Stomach smooth muscle (tissue), 2 donors: ENCODE measurements at regions not wholly inside any gene's neighbourhood (a gene's known extent, or its start where the extent isn't known, plus 50 kb on each side); places are given as distances from the start of the nearest gene placed in this dataset.

ENCODE experiments used
- H3K27ac ChIP-seq: one replicate; pipeline ENCODE4 v1.7.0; 2013; ENCODE audit warnings: mild to moderate bottlenecking, low read length, inconsistent platforms
- H3K27me3 ChIP-seq, 2 donors: one replicate each; pipeline ENCODE4 v1.7.0; 2013; ENCODE audit warnings: low read length in 2 of 2; ENCODE audit not compliant: insufficient read depth in 2 of 2, control insufficient read depth in 1 of 2
- H3K36me3 ChIP-seq, 2 donors: one replicate each; pipeline ENCODE4 v1.7.0; 2013; ENCODE audit warnings: low read length in 2 of 2; ENCODE audit not compliant: control insufficient read depth in 2 of 2, insufficient read depth in 2 of 2
- H3K4me1 ChIP-seq: one replicate; pipeline ENCODE4 v1.7.0; 2013; ENCODE audit warnings: low read length; ENCODE audit not compliant: control insufficient read depth, insufficient read depth
- H3K4me3 ChIP-seq, 2 donors: one replicate each; pipeline ENCODE4 v1.7.0; 2013; ENCODE audit warnings: low read length in 2 of 2
- H3K9ac ChIP-seq, 2 donors: one replicate each; pipeline ENCODE4 v1.7.0; 2013; ENCODE audit warnings: low read length in 2 of 2, mild to moderate bottlenecking in 1 of 2
- H3K9me3 ChIP-seq, 2 donors: one replicate each; pipeline ENCODE4 v1.7.0; 2013; ENCODE audit warnings: low read length in 2 of 2; ENCODE audit not compliant: control insufficient read depth in 2 of 2
- donor health status: healthy.
- donor health status: Pancreatic carcinoma.

DNA sequence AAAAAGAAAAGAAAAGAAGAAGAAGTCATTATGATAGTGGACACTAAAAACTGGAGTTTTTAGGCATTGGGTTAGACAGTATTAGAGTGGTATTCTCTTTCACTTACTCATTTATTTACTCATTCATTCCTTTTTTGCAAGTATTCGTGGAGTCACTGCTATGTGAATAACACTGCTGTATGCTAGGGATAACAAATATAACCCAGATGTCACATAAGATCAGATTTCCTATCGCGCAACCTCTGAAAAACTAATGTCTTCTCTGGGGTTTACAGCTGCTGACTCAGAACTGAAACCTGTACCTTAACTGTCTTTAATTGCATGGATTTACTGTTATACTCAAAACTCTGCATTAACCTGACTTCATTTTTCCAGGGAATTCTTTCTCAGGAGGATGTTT lies 353.7 kb downstream of the LRIG3 start:
- Histone ChIP-seq H3K4me3 (no peak overlapping the region), H3K9ac (no peak overlapping the region), H3K27me3 (no peaks in the 10 kb centered on the region), H3K4me1 (no peaks in the 10 kb centered on the region), H3K27ac (no peak overlapping the region), H3K36me3 (no peaks in the 10 kb centered on the region), H3K9me3 (no peaks in the 10 kb centered on the region)

DNA sequence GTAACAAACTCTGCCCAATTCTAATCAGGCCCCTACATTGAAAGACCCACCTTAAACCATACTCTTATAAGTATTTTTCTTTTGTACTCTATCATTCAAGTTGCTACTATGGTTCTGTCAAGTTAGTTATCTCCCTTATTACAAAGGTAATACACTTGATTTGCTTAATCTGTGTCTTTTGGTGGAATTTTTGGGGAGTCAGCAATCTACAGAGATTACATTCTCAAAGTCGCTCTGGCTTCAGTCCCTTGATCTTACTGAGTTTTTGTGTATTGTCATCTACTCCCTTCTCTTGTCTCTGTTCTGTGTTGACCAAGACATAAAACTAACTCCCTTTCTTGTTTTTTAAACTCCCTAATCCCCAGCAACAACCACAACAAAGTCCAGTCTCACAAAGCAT lies 353.1 kb downstream of the LRIG3 start:
- Histone ChIP-seq H3K4me3 (no peak overlapping the region), H3K9me3 (no peaks in the 10 kb centered on the region), H3K9ac (no peak overlapping the region), H3K27me3 (no peaks in the 10 kb centered on the region), H3K27ac (no peak overlapping the region), H3K4me1 (no peaks in the 10 kb centered on the region), H3K36me3 (no peaks in the 10 kb centered on the region)

DNA sequence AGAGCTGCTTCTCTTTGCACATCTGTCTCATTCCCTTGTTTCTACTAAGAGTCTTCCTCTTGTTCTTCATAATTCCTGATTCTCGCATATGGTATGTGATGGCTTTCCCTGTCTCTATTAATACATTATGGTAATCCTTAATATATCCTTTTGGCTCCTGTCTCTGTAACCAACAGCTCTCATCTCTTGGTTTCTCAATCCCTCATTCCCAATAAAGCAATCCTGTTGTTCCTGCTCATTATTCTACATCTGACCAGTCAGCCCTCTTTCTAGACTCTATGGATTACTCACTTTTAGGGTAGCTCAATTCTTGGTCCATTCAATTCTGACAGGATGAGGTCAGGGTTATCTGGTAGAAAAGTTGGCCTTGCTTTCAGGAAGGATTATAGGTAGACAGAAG lies 349.9 kb downstream of the LRIG3 start:
- H3K4me1 ChIP-seq, result no peaks in the 10 kb centered on the region
- H3K4me3 ChIP-seq, result no peak overlapping the region
- H3K36me3 ChIP-seq, result no peaks in the 10 kb centered on the region
- no peak overlapping the region for H3K9ac ChIP-seq
- H3K27me3 ChIP-seq, result no peaks in the 10 kb centered on the region
- no peak overlapping the region for H3K27ac ChIP-seq
- no peaks in the 10 kb centered on the region for H3K9me3 ChIP-seq

DNA sequence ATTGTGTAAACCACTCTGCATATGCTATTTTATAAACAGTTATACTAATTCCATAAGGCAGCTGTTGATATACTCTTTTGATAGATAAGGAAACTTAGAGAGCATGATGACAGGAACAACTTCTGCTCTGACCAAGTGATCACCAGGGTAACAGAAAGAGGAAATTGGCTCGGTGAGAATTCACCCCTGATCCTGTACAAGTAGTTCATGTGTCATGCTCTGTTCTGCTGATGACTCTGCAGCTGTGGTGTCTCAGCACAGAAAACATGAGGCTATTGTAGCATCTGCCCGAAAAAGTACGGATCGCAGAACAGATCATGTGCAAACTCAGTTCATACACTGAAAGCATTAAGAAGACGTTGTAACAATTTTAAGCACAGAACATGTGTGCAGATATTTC lies 345.0 kb downstream of the LRIG3 start:
- H3K9me3 ChIP-seq, result no peaks in the 10 kb centered on the region
- H3K4me1 ChIP-seq, result no peaks in the 10 kb centered on the region
- no peaks in the 10 kb centered on the region for H3K36me3 ChIP-seq
- no peaks in the 10 kb centered on the region for H3K27me3 ChIP-seq
- no peak overlapping the region for H3K27ac ChIP-seq
- no peak overlapping the region for H3K4me3 ChIP-seq
- H3K9ac ChIP-seq, result no peak overlapping the region

DNA sequence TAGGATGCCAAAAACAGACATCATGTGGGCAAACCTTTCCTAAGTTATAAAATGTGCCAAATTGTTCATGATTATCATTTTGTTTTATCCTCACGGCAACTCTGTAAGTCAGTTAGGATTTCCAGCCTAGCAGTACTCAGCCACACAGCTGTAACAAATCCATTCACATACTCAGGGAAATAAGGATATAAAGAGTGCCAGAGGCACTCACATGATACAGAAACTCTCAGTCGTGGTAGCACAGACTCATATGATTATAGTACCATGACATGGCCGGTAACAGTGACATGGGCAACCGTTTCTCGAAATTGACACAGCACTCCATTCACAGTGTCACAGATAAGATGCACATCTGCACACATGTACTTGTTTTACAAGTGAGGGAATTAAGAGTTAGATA lies 344.2 kb downstream of the LRIG3 start:
- Histone ChIP-seq H3K27ac (no peak overlapping the region), H3K9ac (no peak overlapping the region), H3K4me1 (no peaks in the 10 kb centered on the region)

DNA sequence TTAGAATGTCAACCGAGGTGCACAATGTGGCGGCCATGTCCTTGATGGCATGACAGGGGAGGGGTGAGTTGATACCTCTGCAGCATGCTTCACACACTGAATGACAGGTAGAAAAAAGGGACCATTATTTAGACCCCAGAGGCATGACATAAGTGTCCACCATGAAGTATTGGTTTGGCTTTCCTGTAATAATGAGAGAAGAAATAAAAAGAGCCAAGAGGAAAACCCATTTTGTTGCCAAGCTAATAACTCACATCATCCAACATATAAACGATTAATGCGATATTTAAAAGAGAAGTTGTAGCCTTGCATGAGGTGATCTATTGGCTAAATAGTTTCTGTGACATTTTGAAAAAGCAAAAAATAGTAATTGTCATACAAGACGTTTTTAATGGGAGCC lies 343.4 kb downstream of the LRIG3 start:
- H3K9me3 ChIP-seq, result no peaks in the 10 kb centered on the region
- H3K4me3 ChIP-seq, result no peak overlapping the region
- H3K36me3 ChIP-seq, result no peaks in the 10 kb centered on the region
- H3K4me1 ChIP-seq, result no peaks in the 10 kb centered on the region
- H3K27ac ChIP-seq, result no peak overlapping the region
- H3K27me3 ChIP-seq, result no peaks in the 10 kb centered on the region
- no peak overlapping the region for H3K9ac ChIP-seq

More for the DNA sequence above, 344.2 kb downstream of the LRIG3 start:
- H3K4me3 ChIP-seq, result no peak overlapping the region
- no peaks in the 10 kb centered on the region for H3K27me3 ChIP-seq
- no peaks in the 10 kb centered on the region for H3K36me3 ChIP-seq
- H3K9me3 ChIP-seq, result no peaks in the 10 kb centered on the region

DNA sequence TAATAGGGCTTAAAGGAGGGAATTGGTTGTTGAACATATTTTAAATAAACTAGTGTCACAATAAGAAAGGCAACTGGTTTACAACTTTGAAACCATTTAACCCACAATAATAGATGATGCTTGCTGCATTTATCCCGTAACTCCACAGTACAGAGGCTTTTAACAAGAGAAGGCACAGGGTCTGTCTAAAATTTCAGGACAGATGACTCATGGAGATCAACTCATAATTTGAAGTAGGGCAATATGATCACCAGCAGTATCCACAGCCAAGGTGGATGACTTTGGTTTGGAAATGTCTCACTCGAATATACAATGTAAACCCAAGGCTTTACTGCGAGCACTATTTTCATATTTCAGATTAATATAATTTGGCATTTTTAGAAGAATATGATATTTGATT lies 340.2 kb downstream of the LRIG3 start:
- H3K9ac ChIP-seq, result no peak overlapping the region
- no peaks in the 10 kb centered on the region for H3K9me3 ChIP-seq
- no peak overlapping the region for H3K4me3 ChIP-seq
- H3K36me3 ChIP-seq, result no peaks in the 10 kb centered on the region
- no peak overlapping the region for H3K27ac ChIP-seq
- no peaks in the 10 kb centered on the region for H3K27me3 ChIP-seq
- no peaks in the 10 kb centered on the region for H3K4me1 ChIP-seq

DNA sequence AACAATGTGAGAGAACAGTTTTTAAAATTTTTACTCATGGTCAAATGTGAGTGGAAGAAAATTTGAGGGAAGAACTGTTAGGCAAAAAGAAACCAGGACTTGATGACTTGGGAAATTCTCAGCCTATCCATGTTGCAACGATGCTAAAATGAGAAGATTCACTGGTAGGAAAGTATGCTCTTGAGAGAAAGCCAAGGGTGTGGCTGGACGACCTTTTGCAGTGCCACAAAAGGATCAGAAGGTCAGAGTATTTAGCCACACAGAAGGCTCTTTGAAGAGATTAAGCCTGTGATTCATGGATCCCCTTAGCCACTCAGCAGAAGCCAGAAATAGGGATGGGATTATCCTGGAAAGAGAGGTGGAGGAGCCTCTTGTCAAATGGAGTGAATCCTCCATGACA lies 336.8 kb downstream of the LRIG3 start:
- Histone ChIP-seq H3K27ac (no peak overlapping the region), H3K4me3 (no peak overlapping the region), H3K4me1 (no peaks in the 10 kb centered on the region), H3K9me3 (no peaks in the 10 kb centered on the region), H3K9ac (no peak overlapping the region), H3K27me3 (no peaks in the 10 kb centered on the region), H3K36me3 (no peaks in the 10 kb centered on the region)

DNA sequence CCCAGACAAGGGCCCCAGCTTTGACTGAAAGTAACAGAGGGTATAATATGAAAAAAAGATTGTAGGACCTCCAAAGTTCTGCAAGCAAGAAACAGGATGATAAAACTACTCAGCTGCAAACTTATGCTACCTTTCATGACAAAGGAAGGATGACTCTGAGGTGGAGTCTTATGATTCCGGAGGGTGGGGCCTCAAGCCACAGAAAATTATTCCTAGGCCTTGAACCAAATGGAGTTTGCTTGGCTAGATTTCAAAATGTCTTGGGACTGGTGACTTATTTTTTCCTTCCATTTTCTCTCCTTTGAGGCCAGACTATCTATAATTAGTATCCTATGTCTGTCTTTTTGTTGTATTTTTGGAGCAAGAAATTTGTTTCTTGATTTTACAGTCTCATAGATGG lies 336.4 kb downstream of the LRIG3 start:
- no peaks in the 10 kb centered on the region for H3K9me3 ChIP-seq
- no peaks in the 10 kb centered on the region for H3K4me1 ChIP-seq
- H3K9ac ChIP-seq, result no peak overlapping the region
- no peak overlapping the region for H3K27ac ChIP-seq
- no peaks in the 10 kb centered on the region for H3K36me3 ChIP-seq
- no peak overlapping the region for H3K4me3 ChIP-seq
- H3K27me3 ChIP-seq, result no peaks in the 10 kb centered on the region

DNA sequence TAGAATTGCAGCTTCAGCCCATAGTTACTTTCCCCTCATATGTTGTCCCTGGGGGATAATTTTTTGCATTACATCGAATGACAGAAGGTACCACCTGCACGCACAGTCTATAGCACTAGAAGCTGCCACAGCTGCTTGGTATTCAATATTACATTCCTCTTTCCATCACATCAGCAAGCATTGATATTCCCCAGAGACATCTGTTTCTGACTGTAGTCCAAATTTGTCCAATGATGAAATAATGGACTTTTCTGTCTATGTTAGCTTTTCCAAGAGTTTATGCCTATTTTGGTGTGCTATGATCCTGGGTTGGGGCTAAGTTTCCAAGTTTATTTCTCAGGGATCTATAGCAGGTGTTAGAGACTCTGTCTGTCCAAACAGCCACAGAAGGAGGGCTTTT lies 335.4 kb downstream of the LRIG3 start:
- H3K36me3 ChIP-seq, result no peaks in the 10 kb centered on the region
- no peak overlapping the region for H3K9ac ChIP-seq
- no peak overlapping the region for H3K4me3 ChIP-seq
- H3K9me3 ChIP-seq, result no peaks in the 10 kb centered on the region
- H3K4me1 ChIP-seq, result no peaks in the 10 kb centered on the region
- H3K27ac ChIP-seq, result no peak overlapping the region
- no peaks in the 10 kb centered on the region for H3K27me3 ChIP-seq

DNA sequence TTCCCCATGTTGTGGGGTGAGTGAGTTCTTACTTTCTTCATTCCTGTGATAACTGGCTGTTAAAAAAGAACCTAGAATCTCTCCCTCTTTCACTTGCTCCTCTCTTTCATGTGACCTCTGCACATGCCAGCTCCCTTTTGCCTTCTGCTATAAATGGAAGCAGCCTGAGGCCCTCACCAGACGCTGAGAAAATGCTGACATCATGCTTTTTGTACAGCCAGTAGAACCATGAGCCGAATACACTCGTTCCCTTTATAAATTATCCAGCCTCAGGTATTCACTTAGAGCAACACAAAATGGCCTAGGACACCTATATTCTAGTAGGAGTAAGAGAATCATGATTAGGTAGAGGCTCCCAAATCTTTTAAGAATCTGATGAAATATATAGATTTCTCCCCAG lies 333.5 kb downstream of the LRIG3 start:
- no peaks in the 10 kb centered on the region for H3K27me3 ChIP-seq
- H3K27ac ChIP-seq, result no peak overlapping the region
- no peaks in the 10 kb centered on the region for H3K36me3 ChIP-seq
- no peak overlapping the region for H3K9ac ChIP-seq
- no peaks in the 10 kb centered on the region for H3K4me1 ChIP-seq
- no peak overlapping the region for H3K4me3 ChIP-seq
- no peaks in the 10 kb centered on the region for H3K9me3 ChIP-seq

DNA sequence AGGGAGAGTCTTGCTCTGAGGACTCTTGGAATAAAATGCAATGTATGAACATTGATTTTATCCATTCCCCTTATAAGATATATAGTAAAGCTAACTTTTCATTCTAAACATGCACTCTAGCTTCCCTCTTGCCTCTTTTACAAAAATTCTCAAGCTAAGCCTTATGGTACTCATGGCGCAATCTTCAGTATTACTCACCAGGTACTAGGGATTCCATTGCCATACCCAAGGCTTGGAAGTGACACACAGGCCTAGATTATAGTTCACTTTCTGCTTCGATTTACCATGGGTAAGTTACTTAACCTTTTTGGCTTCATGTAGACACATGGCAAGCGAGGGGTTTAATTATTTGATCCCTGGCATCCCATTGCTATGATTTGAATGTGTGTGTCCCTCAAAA lies 331.5 kb downstream of the LRIG3 start:
- no peaks in the 10 kb centered on the region for H3K27me3 ChIP-seq
- H3K36me3 ChIP-seq, result no peaks in the 10 kb centered on the region
- H3K9ac ChIP-seq, result no peak overlapping the region
- no peaks in the 10 kb centered on the region for H3K9me3 ChIP-seq
- H3K27ac ChIP-seq, result no peak overlapping the region
- no peaks in the 10 kb centered on the region for H3K4me1 ChIP-seq
- no peak overlapping the region for H3K4me3 ChIP-seq
